A673 (cell line): ENCODE measurements at regions not wholly inside any gene's neighbourhood (a gene's known extent, or its start where the extent isn't known, plus 50 kb on each side); places are given as distances from the start of the nearest gene placed in this dataset.

Experiments
- CTCF ChIP-seq: fragments of 300-800, 200-600 bp; sonication (generic); conservative IDR thresholded peaks from 2 replicates; pipeline ENCODE4 v1.5.1; 2017; ENCODE audit warnings: low read depth, mild to moderate bottlenecking, antibody characterized with exemption, low read length, moderate library complexity, mixed read lengths
- EZH2 ChIP-seq: fragments of 200-600 bp; sonication (generic); IDR thresholded peaks from 2 replicates; pipeline ENCODE4 v1.6.1; 2017; ENCODE audit warnings: borderline replicate concordance, low read depth, mild to moderate bottlenecking, mixed read lengths, antibody characterized with exemption, low read length; ENCODE audit not compliant: poor library complexity, severe bottlenecking

- TF ChIP-seq EZH2: no peak
- no peak for TF ChIP-seq CTCF
Measured at GRCh38 chr6:148138573-148138972, 204.1 kb upstream of the SASH1 start.
